SK-N-SH (cell line): ENCODE measurements at regions not wholly inside any gene's neighbourhood (a gene's known extent, or its start where the extent isn't known, plus 50 kb on each side); places are given as distances from the start of the nearest gene placed in this dataset.

Source experiments
- NRF1 ChIP-seq: IDR thresholded peaks from 2 replicates; pipeline ENCODE4 v1.6.1; 2012; ENCODE audit warnings: low read depth, mild to moderate bottlenecking, low read length
- POLR2AphosphoS5 ChIP-seq: IDR thresholded peaks from 2 replicates; pipeline ENCODE4 v1.6.1; 2012; ENCODE audit warnings: low read depth, low read length
- RAD21 ChIP-seq: IDR thresholded peaks from 2 replicates; pipeline ENCODE4 v1.6.1; 2012; ENCODE audit warnings: mild to moderate bottlenecking, low read length
- RCOR1 ChIP-seq: fragments of 150-350 bp; IDR thresholded peaks from 2 replicates; pipeline ENCODE4 v1.6.1; 2017; ENCODE audit warnings: antibody characterized with exemption, low read length
- REST ChIP-seq: IDR thresholded peaks from 2 replicates; pipeline ENCODE4 v1.6.1; 2012; ENCODE audit warnings: mild to moderate bottlenecking, low read depth, low read length, moderate library complexity
- RFX5 ChIP-seq: IDR thresholded peaks from 2 replicates; pipeline ENCODE4 v1.6.1; 2012; ENCODE audit warnings: mild to moderate bottlenecking, improper control_type of control experiment, low read length
- TAF1 ChIP-seq: IDR thresholded peaks from 2 replicates; pipeline ENCODE4 v1.6.1; 2012; ENCODE audit warnings: low read depth, mild to moderate bottlenecking, low read length, moderate library complexity, borderline replicate concordance
- TCF12 ChIP-seq: IDR thresholded peaks from 2 replicates; pipeline ENCODE4 v1.4.0; 2012
- YY1 ChIP-seq: IDR thresholded peaks from 2 replicates; pipeline ENCODE4 v1.4.0; 2012; ENCODE audit warnings: low read depth, mild to moderate bottlenecking
- TF ChIP-seq, protein P1 (sequence below): fragments of 200-600 bp; sonication (generic); IDR thresholded peaks from 2 replicates; pipeline ENCODE4 v1.6.1; 2017; ENCODE audit warnings: antibody characterized with exemption, mild to moderate bottlenecking, moderate library complexity
- TF ChIP-seq, protein P2 (sequence below): IDR thresholded peaks from 2 replicates; pipeline ENCODE4 v1.4.0; 2012; ENCODE audit warnings: low read depth
- TF ChIP-seq, protein P3 (sequence below): IDR thresholded peaks from 2 replicates; pipeline ENCODE4 v1.4.0; 2012; ENCODE audit warnings: low read depth, borderline replicate concordance

DNA sequence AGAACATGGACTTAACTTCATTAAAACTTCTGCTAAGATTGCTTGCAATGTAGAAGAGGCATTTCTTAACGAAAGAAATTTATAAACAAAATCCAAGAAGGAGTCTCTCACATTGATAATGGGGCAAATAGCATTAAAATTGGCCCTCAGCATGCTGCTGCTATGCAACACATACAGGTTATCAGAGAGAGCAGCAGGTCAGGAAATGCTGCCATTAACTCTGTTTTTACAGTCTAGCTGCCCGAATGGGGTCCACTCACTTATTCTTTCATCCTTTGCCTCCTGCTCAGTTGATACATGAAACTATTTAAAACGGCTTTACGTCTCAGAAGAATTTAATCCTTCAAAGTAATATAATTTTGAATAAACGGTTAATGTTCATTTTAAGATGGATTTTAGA is 620.4 kb downstream of the SLC16A7 start:
- TF ChIP-seq TAF1 (no peak), REST (no peak), RCOR1 (no peak), YY1 (no peak), TCF12 (no peak), POLR2AphosphoS5 (no peak), RFX5 (no peak), NRF1 (no peak), RAD21 (no peak)
- TF ChIP-seq, protein P1, sequence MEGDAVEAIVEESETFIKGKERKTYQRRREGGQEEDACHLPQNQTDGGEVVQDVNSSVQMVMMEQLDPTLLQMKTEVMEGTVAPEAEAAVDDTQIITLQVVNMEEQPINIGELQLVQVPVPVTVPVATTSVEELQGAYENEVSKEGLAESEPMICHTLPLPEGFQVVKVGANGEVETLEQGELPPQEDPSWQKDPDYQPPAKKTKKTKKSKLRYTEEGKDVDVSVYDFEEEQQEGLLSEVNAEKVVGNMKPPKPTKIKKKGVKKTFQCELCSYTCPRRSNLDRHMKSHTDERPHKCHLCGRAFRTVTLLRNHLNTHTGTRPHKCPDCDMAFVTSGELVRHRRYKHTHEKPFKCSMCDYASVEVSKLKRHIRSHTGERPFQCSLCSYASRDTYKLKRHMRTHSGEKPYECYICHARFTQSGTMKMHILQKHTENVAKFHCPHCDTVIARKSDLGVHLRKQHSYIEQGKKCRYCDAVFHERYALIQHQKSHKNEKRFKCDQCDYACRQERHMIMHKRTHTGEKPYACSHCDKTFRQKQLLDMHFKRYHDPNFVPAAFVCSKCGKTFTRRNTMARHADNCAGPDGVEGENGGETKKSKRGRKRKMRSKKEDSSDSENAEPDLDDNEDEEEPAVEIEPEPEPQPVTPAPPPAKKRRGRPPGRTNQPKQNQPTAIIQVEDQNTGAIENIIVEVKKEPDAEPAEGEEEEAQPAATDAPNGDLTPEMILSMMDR: no peak
- TF ChIP-seq, protein P2, sequence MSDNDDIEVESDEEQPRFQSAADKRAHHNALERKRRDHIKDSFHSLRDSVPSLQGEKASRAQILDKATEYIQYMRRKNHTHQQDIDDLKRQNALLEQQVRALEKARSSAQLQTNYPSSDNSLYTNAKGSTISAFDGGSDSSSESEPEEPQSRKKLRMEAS: no peak
- TF ChIP-seq, protein P3, sequence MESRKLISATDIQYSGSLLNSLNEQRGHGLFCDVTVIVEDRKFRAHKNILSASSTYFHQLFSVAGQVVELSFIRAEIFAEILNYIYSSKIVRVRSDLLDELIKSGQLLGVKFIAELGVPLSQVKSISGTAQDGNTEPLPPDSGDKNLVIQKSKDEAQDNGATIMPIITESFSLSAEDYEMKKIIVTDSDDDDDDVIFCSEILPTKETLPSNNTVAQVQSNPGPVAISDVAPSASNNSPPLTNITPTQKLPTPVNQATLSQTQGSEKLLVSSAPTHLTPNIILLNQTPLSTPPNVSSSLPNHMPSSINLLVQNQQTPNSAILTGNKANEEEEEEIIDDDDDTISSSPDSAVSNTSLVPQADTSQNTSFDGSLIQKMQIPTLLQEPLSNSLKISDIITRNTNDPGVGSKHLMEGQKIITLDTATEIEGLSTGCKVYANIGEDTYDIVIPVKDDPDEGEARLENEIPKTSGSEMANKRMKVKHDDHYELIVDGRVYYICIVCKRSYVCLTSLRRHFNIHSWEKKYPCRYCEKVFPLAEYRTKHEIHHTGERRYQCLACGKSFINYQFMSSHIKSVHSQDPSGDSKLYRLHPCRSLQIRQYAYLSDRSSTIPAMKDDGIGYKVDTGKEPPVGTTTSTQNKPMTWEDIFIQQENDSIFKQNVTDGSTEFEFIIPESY: no peak
